Activated T-helper 9 cell treated with anti-CD3 and anti-CD28 coated beads, Interleukin-2, amount 50 U/mL, for 16 hours (primary cell): ENCODE measurements at regions not wholly inside any gene's neighbourhood (a gene's known extent, or its start where the extent isn't known, plus 50 kb on each side); places are given as distances from the start of the nearest gene placed in this dataset.

Experiments
- DNase-seq: peaks from one replicate; pipeline ENCODE4 v3.0.0-alpha.2; 2020; ENCODE audit warnings: low read depth

GRCh38 chr2:147061269-147061668 is 783.6 kb upstream of the ACVR2A start:
- DNase-seq: no peak

DNA sequence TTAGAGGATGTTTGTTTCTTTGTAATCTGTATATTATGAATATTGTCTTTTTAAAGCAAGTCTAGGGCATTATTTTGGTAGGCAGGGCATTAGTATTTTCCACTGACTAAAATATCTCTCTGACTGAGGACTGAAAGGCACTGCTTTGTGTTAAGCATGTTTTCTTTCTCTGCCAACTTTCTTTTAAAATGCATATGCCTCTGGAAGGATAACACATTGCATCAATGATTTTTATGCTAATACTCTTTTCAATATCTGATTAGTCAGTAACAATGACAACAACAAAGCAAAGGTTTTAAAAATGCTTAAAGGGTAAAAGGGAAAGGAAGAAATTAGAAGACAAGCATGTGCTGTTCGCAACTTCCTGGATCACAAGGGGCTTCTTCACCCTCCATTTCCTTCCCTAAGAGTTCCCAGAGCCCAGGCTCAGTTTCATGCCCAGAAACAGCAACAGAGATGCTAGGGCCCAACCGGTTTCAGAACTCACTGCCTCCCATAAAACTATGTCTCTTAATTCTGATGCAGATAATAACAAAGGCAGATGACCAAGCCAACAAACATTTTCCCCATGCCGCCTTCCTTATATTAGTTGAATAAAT is 786.8 kb upstream of the ACVR2A start:
- no peak for DNase-seq

- no peak for DNase-seq
Observed at GRCh38 chr2:147051814-147052213, 793.0 kb upstream of the ACVR2A start.

DNA sequence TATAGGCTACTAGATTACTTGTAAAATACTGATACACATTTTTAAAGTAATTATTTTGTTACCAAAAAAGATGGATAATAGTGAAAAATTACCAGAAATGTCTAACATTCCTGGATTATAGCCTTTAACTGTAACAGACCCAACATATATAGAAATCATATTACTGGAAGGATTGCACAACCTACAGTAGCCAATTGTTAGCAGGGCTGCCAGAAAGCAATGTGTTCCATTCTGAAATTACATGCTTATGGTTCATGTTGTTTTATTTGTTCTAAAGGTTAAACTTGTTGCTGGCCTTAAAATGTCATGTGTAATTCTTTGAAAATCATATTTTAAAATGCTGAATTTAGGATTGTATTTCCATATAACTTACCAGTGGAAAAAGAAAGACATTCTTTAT is 793.6 kb upstream of the ACVR2A start:
- no peak for DNase-seq

GRCh38 chr2:147049957-147050356 is 794.9 kb upstream of the ACVR2A start:
- DNase-seq: no peak

GRCh38 chr2:147046473-147046872 is 798.4 kb upstream of the ACVR2A start:
- no peak for DNase-seq

DNA sequence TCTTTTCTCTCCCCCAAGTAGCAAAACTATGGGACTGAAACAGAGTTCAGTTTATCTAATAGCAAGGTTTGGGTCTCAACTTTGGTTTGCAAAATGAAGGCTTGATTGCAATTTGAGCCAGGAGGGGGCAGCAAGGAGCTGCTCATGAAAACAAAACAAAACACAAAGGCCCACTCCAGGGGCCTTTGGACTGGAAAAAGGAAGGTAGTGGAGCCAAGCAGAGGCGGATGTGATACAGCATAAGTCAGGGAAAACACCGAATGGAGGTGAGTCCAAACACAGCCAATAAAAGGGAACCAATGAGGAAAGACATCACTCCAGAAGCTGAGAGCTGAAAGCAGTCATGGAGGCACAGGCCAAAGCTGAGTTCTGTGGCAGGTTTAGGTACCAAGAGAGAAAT is 799.7 kb upstream of the ACVR2A start:
- DNase-seq: peak; percentile 10

DNA sequence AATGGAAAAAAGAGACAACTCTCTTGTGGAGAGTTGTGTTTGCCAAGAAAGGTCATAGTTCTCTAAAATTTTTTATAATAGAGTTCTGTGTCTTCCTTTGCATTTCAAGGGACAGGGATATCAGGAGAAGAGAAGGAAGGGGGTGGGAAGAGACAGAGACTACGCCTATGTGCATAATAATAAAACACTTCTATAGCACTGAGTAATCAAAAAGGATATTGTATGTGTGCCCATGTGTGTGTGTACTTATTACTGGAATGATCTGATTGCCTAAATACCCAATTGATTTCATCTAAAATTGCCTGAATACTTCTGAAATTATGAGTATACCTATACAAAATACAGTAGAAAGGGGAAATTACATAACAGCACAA is 803.7 kb upstream of the ACVR2A start:
- DNase-seq: no peak

DNA sequence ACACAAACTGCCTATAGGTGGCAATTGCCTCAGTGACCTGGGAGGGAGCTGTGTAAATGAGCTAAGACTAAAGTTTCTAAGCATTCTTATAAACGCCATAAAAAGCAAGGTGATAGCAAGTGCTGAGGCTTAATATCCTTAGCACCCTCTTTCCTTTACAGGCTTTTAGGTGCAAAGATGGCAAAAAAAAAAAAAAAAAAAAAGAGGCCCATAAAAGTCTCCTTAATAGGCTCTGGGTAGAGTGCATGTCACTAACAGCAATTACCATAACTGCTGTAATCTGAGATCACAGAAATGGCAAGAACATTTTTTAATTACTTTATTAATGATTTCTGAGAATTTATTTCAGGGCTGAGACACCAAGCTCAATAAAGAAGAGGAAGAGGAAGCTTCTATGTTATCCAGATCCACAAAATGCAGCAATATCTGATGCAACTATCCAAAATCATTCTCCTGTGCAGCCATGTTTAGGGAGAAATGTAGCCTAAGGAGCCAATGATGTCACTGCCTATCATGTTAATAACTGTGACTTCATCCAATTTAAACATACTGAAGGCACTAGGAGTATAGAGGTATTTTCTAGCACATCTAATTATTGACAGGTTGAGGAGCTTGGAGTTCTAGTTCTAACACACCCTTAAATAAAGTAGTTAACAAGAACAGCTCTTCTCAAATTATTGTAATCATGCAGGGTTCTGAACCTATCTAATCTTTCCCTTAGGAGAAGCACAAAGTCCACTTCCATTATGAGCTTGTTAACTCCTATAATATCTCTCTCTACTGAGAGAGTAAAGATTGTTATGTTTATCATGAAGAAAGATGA is 804.3 kb upstream of the ACVR2A start:
- no peak for DNase-seq

GRCh38 chr2:147037048-147037447 is 807.8 kb upstream of the ACVR2A start:
- no peak for DNase-seq

DNA sequence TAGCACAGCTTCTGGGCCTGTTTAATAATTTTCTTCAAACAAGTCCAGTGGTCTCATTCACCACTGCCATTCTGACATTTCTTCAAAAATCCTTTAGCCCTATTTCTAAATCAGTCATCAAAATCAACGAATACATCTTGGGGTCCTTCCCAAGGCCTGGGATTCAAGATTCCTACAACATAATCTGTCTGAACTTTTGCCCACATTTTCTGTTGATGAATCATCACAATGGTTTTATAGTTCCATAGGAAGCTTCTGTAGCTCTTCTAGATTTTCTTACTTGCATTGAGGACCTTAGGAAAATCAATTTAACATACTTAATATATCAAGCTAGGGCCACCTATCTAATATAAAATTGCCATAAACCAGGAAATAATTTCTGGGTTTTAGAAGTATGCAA is 811.8 kb upstream of the ACVR2A start:
- no peak for DNase-seq

DNA sequence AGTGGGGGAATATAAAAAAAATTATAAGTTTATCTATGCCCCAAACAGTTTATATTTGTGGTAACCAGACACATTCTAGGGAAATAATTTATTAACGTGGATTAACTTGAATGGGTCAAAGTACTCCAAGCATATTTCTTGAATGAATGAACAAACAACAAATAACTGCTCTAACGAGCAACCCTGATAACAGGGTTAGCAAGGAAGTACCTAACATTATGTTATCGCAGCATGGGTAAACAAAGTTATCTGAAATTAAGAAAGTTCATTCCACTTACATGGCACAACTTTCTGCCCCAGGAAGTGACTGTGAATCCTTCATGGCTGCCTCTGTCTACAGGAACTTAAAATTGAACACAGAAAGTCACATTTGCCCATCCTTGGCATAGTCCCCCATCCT is 812.9 kb upstream of the ACVR2A start:
- DNase-seq: no peak

GRCh38 chr2:147030966-147031720 is 813.7 kb upstream of the ACVR2A start:
- no peak for DNase-seq

DNA sequence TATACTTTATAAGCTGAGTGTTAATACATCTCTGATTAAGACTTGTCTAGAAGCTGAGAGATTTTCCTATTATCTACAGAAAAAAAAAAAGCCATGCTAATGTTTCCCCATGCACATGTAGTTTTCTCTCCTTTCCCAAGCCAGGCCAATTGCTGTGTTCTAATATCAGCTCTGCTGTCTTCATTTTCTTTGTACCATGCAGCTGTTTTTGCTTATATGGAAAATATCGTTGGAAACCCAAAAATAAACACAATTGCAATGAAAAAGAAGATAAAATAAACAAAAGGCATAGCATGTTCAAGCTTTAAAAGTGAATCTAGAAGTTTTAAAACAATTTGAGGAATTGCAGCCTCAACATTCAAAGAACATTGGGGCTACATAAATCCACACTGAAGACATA is 817.4 kb upstream of the ACVR2A start:
- DNase-seq: no peak

- no peak for DNase-seq
Observed at GRCh38 chr2:147026664-147027295, 818.0 kb upstream of the ACVR2A start.

GRCh38 chr2:147025646-147026585 is 818.9 kb upstream of the ACVR2A start:
- no peak for DNase-seq

- no peak for DNase-seq
Observed at GRCh38 chr2:147019311-147019710, 825.5 kb upstream of the ACVR2A start.

DNA sequence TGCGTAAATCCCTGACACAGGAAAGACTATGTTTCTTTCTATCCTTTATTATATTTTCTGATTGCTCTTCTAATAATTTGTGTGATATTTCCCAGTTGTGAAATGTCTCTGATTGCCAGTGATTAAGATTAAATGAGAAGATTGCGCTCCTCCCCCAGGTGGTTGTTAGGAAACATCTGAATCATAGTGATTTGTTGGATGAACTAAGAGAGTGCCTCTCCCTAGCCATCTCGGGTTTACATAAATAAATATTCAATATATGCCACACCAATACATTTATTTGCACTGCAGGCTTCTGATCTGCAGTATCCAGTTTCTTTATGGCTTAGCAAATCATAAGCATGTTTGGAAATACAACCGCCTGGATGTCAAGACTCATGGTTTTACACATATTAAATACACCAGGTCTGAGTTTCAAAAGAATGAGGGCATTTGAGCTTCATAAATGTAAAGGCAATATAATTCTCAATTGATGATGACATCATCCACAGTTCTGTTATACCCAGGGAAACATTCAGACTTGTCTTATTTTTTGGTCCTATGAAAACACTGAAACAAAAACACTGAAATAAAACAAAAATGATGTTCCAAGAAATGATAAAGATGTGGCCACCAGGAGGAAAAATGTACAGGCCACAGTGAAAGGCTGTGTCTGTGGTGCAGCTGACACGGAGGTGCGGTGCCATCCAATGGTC is 826.7 kb upstream of the ACVR2A start:
- DNase-seq: no peak

DNA sequence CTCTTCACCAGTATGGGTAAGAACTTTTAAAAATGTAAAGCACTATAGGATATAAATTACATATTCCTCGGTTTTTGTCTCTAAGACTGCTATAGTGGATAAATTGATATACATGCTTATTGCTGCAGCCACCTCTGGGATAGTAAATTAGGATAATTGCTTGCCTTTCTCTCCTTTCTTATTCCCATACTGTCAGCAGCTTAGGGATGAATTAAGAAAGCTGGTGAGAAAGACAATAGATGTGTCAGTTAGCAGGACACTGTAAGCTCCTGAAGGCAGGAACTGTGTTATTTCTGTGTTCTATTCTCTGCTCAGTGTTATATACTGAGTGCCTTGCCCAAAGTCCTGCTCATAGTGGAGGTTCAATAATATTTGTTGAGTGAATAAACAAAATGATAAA is 828.6 kb upstream of the ACVR2A start:
- no peak for DNase-seq

DNA sequence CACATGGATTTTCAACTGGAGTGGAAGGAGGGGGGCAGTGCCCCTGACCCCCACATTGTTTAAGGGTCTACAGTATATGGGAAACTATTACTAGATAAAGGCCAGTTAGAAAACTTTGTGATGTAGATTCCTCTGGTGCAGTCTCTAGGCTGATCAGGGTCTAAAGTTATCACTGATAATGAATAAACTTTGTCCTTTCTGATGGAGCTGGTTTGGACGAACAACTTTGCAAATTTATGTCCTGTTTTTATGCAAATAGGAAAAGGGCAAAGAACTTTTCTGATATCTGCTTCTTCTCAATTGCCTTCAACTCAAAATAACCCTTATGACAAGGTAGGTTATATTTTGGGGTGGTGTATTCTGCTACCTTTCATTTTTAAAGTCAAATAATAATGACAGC is 829.2 kb upstream of the ACVR2A start:
- no peak for DNase-seq
